Mucosa of descending colon (tissue), 3 donors: ENCODE measurements at regions not wholly inside any gene's neighbourhood (a gene's known extent, or its start where the extent isn't known, plus 50 kb on each side); places are given as distances from the start of the nearest gene placed in this dataset.
"Not testable (repeated sequence)": the region's sequence is repeated elsewhere in the genome, so short reads cannot be mapped to it uniquely, and the experiment has no call there.

Source experiments
- ATAC-seq: fragments of 200-7000 bp; cut with Tn5 transposase; one replicate; pipeline ENCODE4 v1.9.1; 2020; ENCODE audit warnings: mild to moderate bottlenecking, moderate library complexity
- DNase-seq, 3 donors: peaks; one replicate each; pipeline ENCODE4 v3.0.0-alpha.2; 2020
- H3K36me3 ChIP-seq: fragments of 200-600 bp; one replicate; pipeline ENCODE4 v1.8.0; 2021; ENCODE audit warnings: low read depth, mild to moderate bottlenecking
- H3K4me1 ChIP-seq: fragments of 200-600 bp; one replicate; pipeline ENCODE4 v1.8.0; 2021; ENCODE audit warnings: low read depth, mild to moderate bottlenecking
- H3K4me3 ChIP-seq: fragments of 200-600 bp; one replicate; pipeline ENCODE4 v1.8.0; 2021; ENCODE audit warnings: mild to moderate bottlenecking
- H3K9me3 ChIP-seq: fragments of 200-600 bp; one replicate; pipeline ENCODE4 v1.8.0; 2021; ENCODE audit warnings: mild to moderate bottlenecking
- CTCF ChIP-seq: fragments of 200-600 bp; IDR thresholded peaks from one replicate; pipeline ENCODE4 v1.8.0; 2022; ENCODE audit warnings: antibody characterized with exemption, mild to moderate bottlenecking
- intact Hi-C, 2 donors: fragments of 100-400 bp; cut with DNase I in 1 of 2; cut with micrococcal nuclease in 1 of 2; formaldehyde crosslinking; loops; one replicate each; pipeline versions ENCODE4 v1.11.0 to v1.11.1; 2022; cut with DNase I, micrococcal nuclease
- donor health status: DM: no; HTN: no; CAD: no; lungs with moderate emphysema.
- donor health status: DM: no; HTN: no; CAD: no.
- donor health status: DM: no; HTN: yes; CAD: no.

DNA sequence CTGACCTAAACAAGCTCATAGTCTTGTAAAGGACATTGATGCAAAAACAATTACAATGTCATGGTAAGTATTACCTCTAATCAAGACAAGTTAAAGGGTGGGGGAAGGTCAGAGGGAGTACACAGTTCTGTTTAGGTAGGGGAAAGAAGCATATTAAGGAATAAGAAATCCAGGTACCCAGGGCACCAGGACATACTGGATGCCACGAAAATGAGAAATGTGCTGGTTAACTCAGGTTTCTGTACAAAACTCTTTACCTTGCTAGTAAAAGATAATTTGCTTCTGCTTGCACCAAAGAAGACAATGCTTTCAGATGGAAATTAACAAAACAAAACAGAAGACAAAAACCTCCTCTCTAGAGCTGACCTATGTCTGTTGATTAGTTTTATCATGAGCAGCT is 70.7 kb upstream of the MED13 start:
- ATAC-seq (no peak), DNase-seq (no peak)
- Histone ChIP-seq H3K4me1 (no peaks in the 10 kb centered on the region), H3K4me3 (no peak overlapping the region), H3K36me3 (no peaks in the 10 kb centered on the region), H3K9me3 (no peaks in the 10 kb centered on the region)
- TF ChIP-seq CTCF: no peak
- intact Hi-C loops: no loop called here

DNA sequence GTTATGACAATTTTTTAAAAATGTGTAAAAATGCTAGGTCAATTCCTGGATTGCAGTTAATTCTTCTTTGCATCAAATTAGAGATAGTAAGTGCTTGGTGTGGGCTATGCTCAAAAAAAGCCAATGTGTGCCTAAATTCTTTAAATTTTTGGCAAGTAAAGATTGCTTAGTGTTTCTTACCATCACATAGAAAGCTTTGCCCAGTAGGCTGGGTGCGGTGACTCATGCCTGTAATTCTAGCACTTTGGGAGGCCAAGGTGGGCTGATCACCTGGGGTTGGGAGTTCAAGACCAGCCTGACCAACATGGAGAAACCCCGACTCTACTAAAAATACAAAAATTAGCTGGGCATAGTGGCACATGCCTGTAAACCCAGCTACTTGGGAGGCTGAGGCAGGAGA is 70.0 kb upstream of the MED13 start:
- ATAC-seq, intact Hi-C loops, H3K4me3 ChIP-seq, H3K36me3 ChIP-seq, DNase-seq, H3K9me3 ChIP-seq, H3K4me1 ChIP-seq: not testable (repeated sequence)

GRCh38 chr17:62134397-62134796 is 69.3 kb upstream of the MED13 start:
- ATAC-seq (no peak), DNase-seq (no peak)
- no peaks in the 10 kb centered on the region for H3K9me3 ChIP-seq
- no peaks in the 10 kb centered on the region for H3K36me3 ChIP-seq
- no peak for TF ChIP-seq CTCF
- H3K4me3 ChIP-seq: no peak overlapping the region
- intact Hi-C loops: no loop called here
- H3K4me1 ChIP-seq: no peaks in the 10 kb centered on the region

DNA sequence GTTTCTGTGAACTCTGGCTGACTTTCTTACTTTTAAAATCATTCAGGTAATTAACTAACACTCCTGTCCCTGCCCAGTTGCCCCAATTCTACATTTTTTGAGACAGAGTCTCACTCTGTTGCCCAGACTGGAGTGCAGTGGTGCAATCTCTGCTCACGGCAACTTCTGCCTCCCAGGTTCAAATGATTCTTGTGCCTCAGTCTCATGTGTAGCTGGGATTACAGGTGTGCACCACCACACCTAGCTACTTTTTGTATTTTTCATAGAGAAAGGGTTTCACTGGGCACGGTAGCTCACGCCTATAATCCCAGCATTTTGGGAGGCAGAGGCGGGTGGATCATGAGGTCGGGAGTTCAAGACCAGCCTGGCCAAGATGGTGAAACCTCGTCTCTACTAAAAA is 66.2 kb upstream of the MED13 start:
- ATAC-seq, H3K4me3 ChIP-seq, H3K36me3 ChIP-seq, H3K4me1 ChIP-seq, intact Hi-C loops, H3K9me3 ChIP-seq, DNase-seq: not testable (repeated sequence)

DNA sequence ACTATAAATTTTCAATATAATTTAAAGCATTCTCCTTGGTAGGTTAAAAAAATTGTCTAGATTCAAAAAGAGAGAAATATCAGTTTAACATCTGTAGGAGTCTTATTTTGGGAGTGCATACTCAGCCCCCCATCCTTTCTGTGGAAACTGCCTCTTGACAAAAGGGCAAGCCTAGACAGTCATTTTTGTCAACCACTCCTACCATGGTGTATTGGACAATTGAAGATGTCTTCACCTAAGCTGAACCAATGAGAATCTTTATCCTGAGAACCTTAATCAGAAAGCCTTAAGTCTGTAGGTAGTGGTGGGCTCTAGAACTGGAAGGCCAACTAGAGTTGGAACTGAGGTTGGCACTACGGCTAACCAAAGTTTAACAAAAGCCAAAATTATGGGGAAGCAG is 65.7 kb upstream of the MED13 start:
- no peaks in the 10 kb centered on the region for H3K36me3 ChIP-seq
- intact Hi-C loops: no loop called here
- H3K4me3 ChIP-seq: no peak overlapping the region
- ATAC-seq (no peak), DNase-seq (no peak)
- TF ChIP-seq CTCF: no peak
- H3K9me3 ChIP-seq: no peaks in the 10 kb centered on the region
- no peaks in the 10 kb centered on the region for H3K4me1 ChIP-seq

GRCh38 chr17:62126292-62126691 is 61.2 kb upstream of the MED13 start:
- Histone ChIP-seq H3K4me1 (peaks cover 12% of the 10 kb centered on the region), H3K36me3 (no peaks in the 10 kb centered on the region), H3K9me3 (no peaks in the 10 kb centered on the region), H3K4me3 (no peak overlapping the region)
- TF ChIP-seq CTCF: no peak
- ATAC-seq (no peak), DNase-seq (no peak)
- intact Hi-C loops: no loop called here

DNA sequence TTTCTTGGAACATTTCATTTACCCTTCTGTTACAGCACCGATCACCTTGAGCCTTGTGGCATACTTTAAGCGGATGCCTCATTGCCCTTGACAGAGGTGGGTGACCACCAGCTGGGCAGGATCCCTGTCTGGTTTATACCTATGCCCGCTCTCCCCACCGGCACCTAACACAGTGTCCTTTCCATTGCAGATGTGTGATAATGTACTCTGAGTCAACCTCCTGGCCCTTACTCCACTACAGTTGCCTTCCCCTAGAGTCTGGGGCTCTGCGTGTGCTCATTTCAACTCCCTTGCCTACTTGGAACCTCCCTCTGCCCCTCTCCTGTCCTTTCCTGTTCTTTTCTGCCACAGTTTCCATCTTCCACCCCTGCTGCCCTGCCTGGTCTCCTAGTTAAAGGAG is 60.2 kb upstream of the MED13 start:
- no peak overlapping the region for H3K4me3 ChIP-seq
- no peak for TF ChIP-seq CTCF
- DNase-seq (no peak), ATAC-seq (no peak)
- intact Hi-C loops: no loop called here
- peaks cover 17% of the 10 kb centered on the region for H3K4me1 ChIP-seq
- H3K9me3 ChIP-seq: no peaks in the 10 kb centered on the region
- no peaks in the 10 kb centered on the region for H3K36me3 ChIP-seq
